ENCODE measurements at regions not wholly inside any gene's neighbourhood (a gene's known extent, or its start where the extent isn't known, plus 50 kb on each side); places are given as distances from the start of the nearest gene placed in this dataset.
"Not testable (repeated sequence)": the region's sequence is repeated elsewhere in the genome, so short reads cannot be mapped to it uniquely, and the experiment has no call there.

- no peak for DNase-seq (ENCODE audit: low read depth in 4 of 4, low spot score in 3 of 4)
These were observed 205.5 kb downstream of the NPR3 start for GRCh38 chr5:32916648-32917047.

- DNase-seq (ENCODE audit: low read depth in 4 of 4, low spot score in 3 of 4): no peak
These were observed 217.6 kb downstream of the NPR3 start for GRCh38 chr5:32928761-32929160.

- DNase-seq (ENCODE audit: low read depth in 4 of 4, low spot score in 3 of 4): not testable (repeated sequence)
These were observed 220.3 kb downstream of the NPR3 start for GRCh38 chr5:32931438-32931837.

- no peak for DNase-seq (ENCODE audit: low read depth in 4 of 4, low spot score in 3 of 4)
These were observed 221.3 kb downstream of the NPR3 start for GRCh38 chr5:32932241-32932935.

GRCh38 chr5:32933692-32934091 is 222.6 kb downstream of the NPR3 start:
- DNase-seq (ENCODE audit: low read depth in 4 of 4, low spot score in 3 of 4): no peak

GRCh38 chr5:32934529-32934928 is 223.4 kb downstream of the NPR3 start:
- no peak for DNase-seq (ENCODE audit: low read depth in 4 of 4, low spot score in 3 of 4)

GRCh38 chr5:32935283-32935682 is 224.2 kb downstream of the NPR3 start:
- no peak for DNase-seq (ENCODE audit: low read depth in 4 of 4, low spot score in 3 of 4)

GRCh38 chr5:32936329-32936728 is 225.2 kb downstream of the NPR3 start:
- no peak for DNase-seq (ENCODE audit: low read depth in 4 of 4, low spot score in 3 of 4)

GRCh38 chr5:32942225-32942989 is 231.3 kb downstream of the NPR3 start:
- no peak for DNase-seq (ENCODE audit: low read depth in 4 of 4, low spot score in 3 of 4)

GRCh38 chr5:32949286-32949970 is 238.3 kb downstream of the NPR3 start:
- DNase-seq (ENCODE audit: low read depth in 4 of 4, low spot score in 3 of 4): no peak

GRCh38 chr5:32951003-32951402 is 239.9 kb downstream of the NPR3 start:
- DNase-seq (ENCODE audit: low read depth in 4 of 4, low spot score in 3 of 4): no peak

GRCh38 chr5:32951878-32952277 is 240.8 kb downstream of the NPR3 start:
- no peak for DNase-seq (ENCODE audit: low read depth in 4 of 4, low spot score in 3 of 4)

- DNase-seq (ENCODE audit: low read depth in 4 of 4, low spot score in 3 of 4): not testable (repeated sequence)
These were observed 241.3 kb downstream of the NPR3 start for GRCh38 chr5:32952421-32952820.

GRCh38 chr5:32953694-32954093 is 242.6 kb downstream of the NPR3 start:
- no peak for DNase-seq (ENCODE audit: low read depth in 4 of 4, low spot score in 3 of 4)

GRCh38 chr5:32955814-32956213 is 244.7 kb downstream of the NPR3 start:
- DNase-seq (ENCODE audit: low read depth in 4 of 4, low spot score in 3 of 4): no peak

- DNase-seq (ENCODE audit: low read depth in 4 of 4, low spot score in 3 of 4): no peak
These were observed 249.4 kb downstream of the NPR3 start for GRCh38 chr5:32960340-32961058.

- no peak for DNase-seq (ENCODE audit: low read depth in 4 of 4, low spot score in 3 of 4)
These were observed 249.9 kb downstream of the NPR3 start for GRCh38 chr5:32961059-32961415.

- DNase-seq (ENCODE audit: low read depth in 4 of 4, low spot score in 3 of 4): no peak
These were observed 253.1 kb downstream of the NPR3 start for GRCh38 chr5:32964261-32964660.

- DNase-seq (ENCODE audit: low read depth in 4 of 4, low spot score in 3 of 4): no peak
These were observed 262.5 kb downstream of the NPR3 start for GRCh38 chr5:32973646-32974045.

GRCh38 chr5:32975656-32976375 is 264.7 kb downstream of the NPR3 start:
- DNase-seq (ENCODE audit: low read depth in 4 of 4, low spot score in 3 of 4): peak in 2 of 4 donors; percentile 12 to 33

Data from right renal pelvis (tissue), 4 donors.